ENCODE measurements at regions not wholly inside any gene's neighbourhood (a gene's known extent, or its start where the extent isn't known, plus 50 kb on each side); places are given as distances from the start of the nearest gene placed in this dataset.
"Not testable (repeated sequence)": the region's sequence is repeated elsewhere in the genome, so short reads cannot be mapped to it uniquely, and the experiment has no call there.

DNA sequence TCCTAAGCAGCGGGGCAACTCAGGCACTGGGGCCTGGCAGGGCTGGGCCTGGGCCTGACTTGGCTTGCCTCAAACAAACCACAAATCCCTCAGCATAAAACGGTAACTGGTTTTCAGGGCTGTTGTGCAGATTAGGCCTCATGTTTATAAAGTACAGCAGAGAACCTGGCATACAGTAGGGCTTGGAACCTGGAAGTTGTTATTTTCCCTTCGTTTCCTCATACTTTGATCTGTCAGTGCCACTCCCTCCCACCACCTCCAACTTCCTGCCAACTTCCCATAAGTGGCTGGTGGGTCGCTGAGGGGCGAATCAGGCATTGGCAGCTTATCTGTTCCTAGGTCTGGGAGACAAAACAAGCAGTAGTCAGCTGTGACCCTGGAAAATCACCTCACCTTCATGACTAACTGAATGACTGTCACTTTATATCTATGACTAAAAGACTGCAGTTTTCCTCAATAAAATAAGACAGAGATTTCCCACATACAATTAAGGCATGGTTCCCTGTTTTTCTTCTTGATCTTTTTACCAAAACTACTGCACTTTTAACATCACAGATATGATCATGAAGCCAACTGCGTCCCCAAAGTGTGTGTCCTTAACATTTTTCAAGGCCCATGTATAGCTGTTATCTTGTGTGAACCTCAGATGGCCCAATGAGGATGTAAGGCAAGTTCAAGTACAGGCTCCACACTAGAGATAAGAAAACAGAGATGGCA is 94.5 kb downstream of the TRIM69 start:
- H3K9me3 Mint-ChIP-seq (ENCODE audit: insufficient read depth); H2AFZ ChIP-seq (ENCODE audit: insufficient read depth, low read depth, low read length, poor library complexity, severe bottlenecking); H3K9me3 ChIP-seq (ENCODE audit: control extremely low read depth in 1 of 3, control insufficient read depth in 2 of 3, insufficient read depth in 1 of 3, low read length in 2 of 3); H3K4me2 ChIP-seq (replicated peaks; ENCODE audit: low read depth, low read length, poor library complexity, severe bottlenecking); H3K4me1 Mint-ChIP-seq; H3K9ac ChIP-seq (ENCODE audit: low read length); H3K27me3 Mint-ChIP-seq; ATAC-seq (ENCODE audit: low read depth); intact Hi-C loops (cut with micrococcal nuclease); DNase-seq; H3K4me1 ChIP-seq (ENCODE audit: control insufficient read depth in 2 of 2, insufficient read depth in 2 of 2, low read length in 2 of 2); H3K27me3 ChIP-seq (replicated peaks in 1 of 4; ENCODE audit: control extremely low read depth in 1 of 4, control insufficient read depth in 3 of 4, insufficient read depth in 4 of 4, low read length in 3 of 4); H3K4me3 ChIP-seq (ENCODE audit: control extremely low read depth in 1 of 5, extremely low read depth in 1 of 5, insufficient read depth in 1 of 5, low read depth in 2 of 5, low read length in 4 of 5); POLR2A ChIA-PET; H3K36me3 ChIP-seq (replicated peaks in 1 of 2; ENCODE audit: control extremely low read depth in 1 of 2, control insufficient read depth in 1 of 2, extremely low read depth in 1 of 2, insufficient read depth in 2 of 2, low read length in 1 of 2); H3K27ac Mint-ChIP-seq; H4K20me1 ChIP-seq (ENCODE audit: control insufficient read depth, insufficient read depth, low read length, poor library complexity, severe bottlenecking); H3K4me3 Mint-ChIP-seq; H3K79me2 ChIP-seq (ENCODE audit: control insufficient read depth, insufficient read depth, low read length); H3K27ac ChIP-seq (ENCODE audit: low read length in 2 of 2); CTCF ChIA-PET: not testable (repeated sequence)
- WGBS (ENCODE audit: insufficient coverage), result 29% methylated on average over 3 of the region's 6 CpGs

GRCh38 chr15:44831409-44831741 is 95.0 kb downstream of the TRIM69 start:
- H3K79me2 ChIP-seq (ENCODE audit: control insufficient read depth, insufficient read depth, low read length); H3K4me2 ChIP-seq (replicated peaks; ENCODE audit: low read depth, low read length, poor library complexity, severe bottlenecking); H2AFZ ChIP-seq (ENCODE audit: insufficient read depth, low read depth, low read length, poor library complexity, severe bottlenecking); H3K4me1 Mint-ChIP-seq; DNase-seq; H3K9ac ChIP-seq (ENCODE audit: low read length); H3K9me3 ChIP-seq (ENCODE audit: control extremely low read depth in 1 of 3, control insufficient read depth in 2 of 3, insufficient read depth in 1 of 3, low read length in 2 of 3); H3K36me3 ChIP-seq (replicated peaks in 1 of 2; ENCODE audit: control extremely low read depth in 1 of 2, control insufficient read depth in 1 of 2, extremely low read depth in 1 of 2, insufficient read depth in 2 of 2, low read length in 1 of 2); intact Hi-C loops (cut with micrococcal nuclease); H3K9me3 Mint-ChIP-seq (ENCODE audit: insufficient read depth); H3K4me1 ChIP-seq (ENCODE audit: control insufficient read depth in 2 of 2, insufficient read depth in 2 of 2, low read length in 2 of 2); H3K27me3 Mint-ChIP-seq; POLR2A ChIA-PET; H3K4me3 ChIP-seq (ENCODE audit: control extremely low read depth in 1 of 5, extremely low read depth in 1 of 5, insufficient read depth in 1 of 5, low read depth in 2 of 5, low read length in 4 of 5); H3K27ac Mint-ChIP-seq; H4K20me1 ChIP-seq (ENCODE audit: control insufficient read depth, insufficient read depth, low read length, poor library complexity, severe bottlenecking); H3K27me3 ChIP-seq (replicated peaks in 1 of 4; ENCODE audit: control extremely low read depth in 1 of 4, control insufficient read depth in 3 of 4, insufficient read depth in 4 of 4, low read length in 3 of 4); H3K4me3 Mint-ChIP-seq; H3K27ac ChIP-seq (ENCODE audit: low read length in 2 of 2); ATAC-seq (ENCODE audit: low read depth): not testable (repeated sequence)
- CTCF ChIA-PET, result interaction anchor here (0.6 kb wide), 1 partner anchor 40 kb away, joined by 3 read pairs; no protein-coding TSS in a partner anchor
- WGBS (ENCODE audit: insufficient coverage), result 88% methylated on average over 4 of the region's 8 CpGs

- H3K27ac ChIP-seq (ENCODE audit: low read length in 2 of 2); DNase-seq; H3K27me3 ChIP-seq (replicated peaks in 1 of 4; ENCODE audit: control extremely low read depth in 1 of 4, control insufficient read depth in 3 of 4, insufficient read depth in 4 of 4, low read length in 3 of 4); intact Hi-C loops (cut with micrococcal nuclease); H4K20me1 ChIP-seq (ENCODE audit: control insufficient read depth, insufficient read depth, low read length, poor library complexity, severe bottlenecking); POLR2A ChIA-PET; H3K79me2 ChIP-seq (ENCODE audit: control insufficient read depth, insufficient read depth, low read length); H3K9me3 ChIP-seq (ENCODE audit: control extremely low read depth in 1 of 3, control insufficient read depth in 2 of 3, insufficient read depth in 1 of 3, low read length in 2 of 3); H3K36me3 ChIP-seq (replicated peaks in 1 of 2; ENCODE audit: control extremely low read depth in 1 of 2, control insufficient read depth in 1 of 2, extremely low read depth in 1 of 2, insufficient read depth in 2 of 2, low read length in 1 of 2); H3K4me3 Mint-ChIP-seq; ATAC-seq (ENCODE audit: low read depth); H3K4me1 ChIP-seq (ENCODE audit: control insufficient read depth in 2 of 2, insufficient read depth in 2 of 2, low read length in 2 of 2); H3K4me2 ChIP-seq (replicated peaks; ENCODE audit: low read depth, low read length, poor library complexity, severe bottlenecking); H3K27ac Mint-ChIP-seq; H3K4me3 ChIP-seq (ENCODE audit: control extremely low read depth in 1 of 5, extremely low read depth in 1 of 5, insufficient read depth in 1 of 5, low read depth in 2 of 5, low read length in 4 of 5); H3K9me3 Mint-ChIP-seq (ENCODE audit: insufficient read depth); H3K9ac ChIP-seq (ENCODE audit: low read length); H2AFZ ChIP-seq (ENCODE audit: insufficient read depth, low read depth, low read length, poor library complexity, severe bottlenecking); H3K27me3 Mint-ChIP-seq; H3K4me1 Mint-ChIP-seq: not testable (repeated sequence)
- 100% methylated on average over 1 of the region's 5 CpGs for WGBS (ENCODE audit: insufficient coverage)
- CTCF ChIA-PET, result interaction anchor here (0.6 kb wide), 1 partner anchor 41 kb away, joined by 3 read pairs; no protein-coding TSS in a partner anchor
Observed at GRCh38 chr15:44832133-44832532, 95.8 kb downstream of the TRIM69 start.

GRCh38 chr15:44833081-44833480 is 96.8 kb downstream of the TRIM69 start:
- H3K4me2 ChIP-seq (replicated peaks; ENCODE audit: low read depth, low read length, poor library complexity, severe bottlenecking); H2AFZ ChIP-seq (ENCODE audit: insufficient read depth, low read depth, low read length, poor library complexity, severe bottlenecking); H3K4me1 ChIP-seq (ENCODE audit: control insufficient read depth in 2 of 2, insufficient read depth in 2 of 2, low read length in 2 of 2); POLR2A ChIA-PET; H3K27ac ChIP-seq (ENCODE audit: low read length in 2 of 2); H3K79me2 ChIP-seq (ENCODE audit: control insufficient read depth, insufficient read depth, low read length); H4K20me1 ChIP-seq (ENCODE audit: control insufficient read depth, insufficient read depth, low read length, poor library complexity, severe bottlenecking); H3K36me3 ChIP-seq (replicated peaks in 1 of 2; ENCODE audit: control extremely low read depth in 1 of 2, control insufficient read depth in 1 of 2, extremely low read depth in 1 of 2, insufficient read depth in 2 of 2, low read length in 1 of 2); H3K27ac Mint-ChIP-seq; H3K4me3 ChIP-seq (ENCODE audit: control extremely low read depth in 1 of 5, extremely low read depth in 1 of 5, insufficient read depth in 1 of 5, low read depth in 2 of 5, low read length in 4 of 5); CTCF ChIA-PET; H3K27me3 Mint-ChIP-seq; H3K9me3 Mint-ChIP-seq (ENCODE audit: insufficient read depth); H3K9ac ChIP-seq (ENCODE audit: low read length); H3K27me3 ChIP-seq (replicated peaks in 1 of 4; ENCODE audit: control extremely low read depth in 1 of 4, control insufficient read depth in 3 of 4, insufficient read depth in 4 of 4, low read length in 3 of 4); DNase-seq; H3K9me3 ChIP-seq (ENCODE audit: control extremely low read depth in 1 of 3, control insufficient read depth in 2 of 3, insufficient read depth in 1 of 3, low read length in 2 of 3); intact Hi-C loops (cut with micrococcal nuclease); ATAC-seq (ENCODE audit: low read depth); H3K4me3 Mint-ChIP-seq; H3K4me1 Mint-ChIP-seq: not testable (repeated sequence)
- WGBS (ENCODE audit: insufficient coverage), result no CpG with 5 or more reads among the region's 5 CpGs

Data from B cell (primary cell).